ENCODE measurements at regions not wholly inside any gene's neighbourhood (a gene's known extent, or its start where the extent isn't known, plus 50 kb on each side); places are given as distances from the start of the nearest gene placed in this dataset.

DNA sequence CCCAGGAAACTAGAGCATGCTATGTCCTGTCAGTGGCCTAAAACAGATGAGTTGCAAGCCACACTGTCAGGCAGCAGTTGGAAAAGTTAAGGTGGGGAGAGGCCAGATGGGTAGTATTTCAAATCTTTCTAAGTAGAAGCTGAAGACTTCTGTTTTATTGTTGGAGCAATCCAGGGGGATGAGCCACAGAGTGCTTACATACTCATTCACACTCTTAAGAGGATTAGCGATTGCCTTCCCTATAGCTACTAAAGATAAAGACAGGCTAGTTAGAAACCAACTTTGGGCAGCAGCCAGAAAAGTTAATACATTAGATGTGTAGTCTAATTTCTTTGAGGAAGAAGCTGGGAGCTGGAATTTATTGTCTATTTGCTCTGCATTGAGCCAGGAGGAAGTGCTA, 61.7 kb upstream of the ELAVL2 start:
- H3K27me3 ChIP-seq (ENCODE audit: control insufficient read depth in 1 of 2, insufficient read depth in 2 of 2, low read length in 2 of 2), result no peaks in the 10 kb centered on the region
- no peak overlapping the region for H3K27ac ChIP-seq (ENCODE audit: extremely low read length, insufficient read depth, low read length)
- DNase-seq (ENCODE audit: low spot score), result no peak
- 0% methylated on average over 1 of the region's 1 CpG for WGBS (ENCODE audit: low lambda C conversion rate)
- no peak for TF ChIP-seq ZNF749 (CRISPR knock-in tag; IDR thresholded peaks at IDR 0.05; ENCODE audit: borderline replicate concordance)
- no peak for TF ChIP-seq ZNF839 (CRISPR knock-in tag; IDR thresholded peaks at IDR 0.05; ENCODE audit: borderline replicate concordance)
- TF ChIP-seq EED (CRISPR knock-in tag; IDR thresholded peaks at IDR 0.05), result no peak
- TF ChIP-seq, protein P1, sequence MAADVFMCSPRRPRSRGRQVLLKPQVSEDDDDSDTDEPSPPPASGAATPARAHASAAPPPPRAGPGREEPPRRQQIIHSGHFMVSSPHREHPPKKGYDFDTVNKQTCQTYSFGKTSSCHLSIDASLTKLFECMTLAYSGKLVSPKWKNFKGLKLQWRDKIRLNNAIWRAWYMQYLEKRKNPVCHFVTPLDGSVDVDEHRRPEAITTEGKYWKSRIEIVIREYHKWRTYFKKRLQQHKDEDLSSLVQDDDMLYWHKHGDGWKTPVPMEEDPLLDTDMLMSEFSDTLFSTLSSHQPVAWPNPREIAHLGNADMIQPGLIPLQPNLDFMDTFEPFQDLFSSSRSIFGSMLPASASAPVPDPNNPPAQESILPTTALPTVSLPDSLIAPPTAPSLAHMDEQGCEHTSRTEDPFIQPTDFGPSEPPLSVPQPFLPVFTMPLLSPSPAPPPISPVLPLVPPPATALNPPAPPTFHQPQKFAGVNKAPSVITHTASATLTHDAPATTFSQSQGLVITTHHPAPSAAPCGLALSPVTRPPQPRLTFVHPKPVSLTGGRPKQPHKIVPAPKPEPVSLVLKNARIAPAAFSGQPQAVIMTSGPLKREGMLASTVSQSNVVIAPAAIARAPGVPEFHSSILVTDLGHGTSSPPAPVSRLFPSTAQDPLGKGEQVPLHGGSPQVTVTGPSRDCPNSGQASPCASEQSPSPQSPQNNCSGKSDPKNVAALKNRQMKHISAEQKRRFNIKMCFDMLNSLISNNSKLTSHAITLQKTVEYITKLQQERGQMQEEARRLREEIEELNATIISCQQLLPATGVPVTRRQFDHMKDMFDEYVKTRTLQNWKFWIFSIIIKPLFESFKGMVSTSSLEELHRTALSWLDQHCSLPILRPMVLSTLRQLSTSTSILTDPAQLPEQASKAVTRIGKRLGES (CRISPR knock-in tag; IDR thresholded peaks at IDR 0.05; ENCODE audit: borderline replicate concordance), result no peak
- TF ChIP-seq NFIB (CRISPR knock-in tag; IDR thresholded peaks at IDR 0.05; ENCODE audit: borderline replicate concordance), result no peak
- TF ChIP-seq NCOA1 (CRISPR knock-in tag; IDR thresholded peaks at IDR 0.05), result no peak
- TF ChIP-seq MTA3 (CRISPR knock-in tag; IDR thresholded peaks at IDR 0.05), result no peak
- TF ChIP-seq FOSL1 (CRISPR knock-in tag; IDR thresholded peaks at IDR 0.05; ENCODE audit: borderline replicate concordance), result no peak
- TF ChIP-seq TAF15 (IDR thresholded peaks at IDR 0.05; ENCODE audit: low read depth, low read length, poor library complexity, severe bottlenecking), result no peak
- TF ChIP-seq, protein P2, sequence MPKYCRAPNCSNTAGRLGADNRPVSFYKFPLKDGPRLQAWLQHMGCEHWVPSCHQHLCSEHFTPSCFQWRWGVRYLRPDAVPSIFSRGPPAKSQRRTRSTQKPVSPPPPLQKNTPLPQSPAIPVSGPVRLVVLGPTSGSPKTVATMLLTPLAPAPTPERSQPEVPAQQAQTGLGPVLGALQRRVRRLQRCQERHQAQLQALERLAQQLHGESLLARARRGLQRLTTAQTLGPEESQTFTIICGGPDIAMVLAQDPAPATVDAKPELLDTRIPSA (CRISPR knock-in tag; IDR thresholded peaks at IDR 0.05; ENCODE audit: borderline replicate concordance), result no peak
- TF ChIP-seq, protein P3, sequence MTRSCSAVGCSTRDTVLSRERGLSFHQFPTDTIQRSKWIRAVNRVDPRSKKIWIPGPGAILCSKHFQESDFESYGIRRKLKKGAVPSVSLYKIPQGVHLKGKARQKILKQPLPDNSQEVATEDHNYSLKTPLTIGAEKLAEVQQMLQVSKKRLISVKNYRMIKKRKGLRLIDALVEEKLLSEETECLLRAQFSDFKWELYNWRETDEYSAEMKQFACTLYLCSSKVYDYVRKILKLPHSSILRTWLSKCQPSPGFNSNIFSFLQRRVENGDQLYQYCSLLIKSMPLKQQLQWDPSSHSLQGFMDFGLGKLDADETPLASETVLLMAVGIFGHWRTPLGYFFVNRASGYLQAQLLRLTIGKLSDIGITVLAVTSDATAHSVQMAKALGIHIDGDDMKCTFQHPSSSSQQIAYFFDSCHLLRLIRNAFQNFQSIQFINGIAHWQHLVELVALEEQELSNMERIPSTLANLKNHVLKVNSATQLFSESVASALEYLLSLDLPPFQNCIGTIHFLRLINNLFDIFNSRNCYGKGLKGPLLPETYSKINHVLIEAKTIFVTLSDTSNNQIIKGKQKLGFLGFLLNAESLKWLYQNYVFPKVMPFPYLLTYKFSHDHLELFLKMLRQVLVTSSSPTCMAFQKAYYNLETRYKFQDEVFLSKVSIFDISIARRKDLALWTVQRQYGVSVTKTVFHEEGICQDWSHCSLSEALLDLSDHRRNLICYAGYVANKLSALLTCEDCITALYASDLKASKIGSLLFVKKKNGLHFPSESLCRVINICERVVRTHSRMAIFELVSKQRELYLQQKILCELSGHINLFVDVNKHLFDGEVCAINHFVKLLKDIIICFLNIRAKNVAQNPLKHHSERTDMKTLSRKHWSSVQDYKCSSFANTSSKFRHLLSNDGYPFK (CRISPR knock-in tag; IDR thresholded peaks at IDR 0.05; ENCODE audit: borderline replicate concordance), result no peak
- TF ChIP-seq, protein P4, sequence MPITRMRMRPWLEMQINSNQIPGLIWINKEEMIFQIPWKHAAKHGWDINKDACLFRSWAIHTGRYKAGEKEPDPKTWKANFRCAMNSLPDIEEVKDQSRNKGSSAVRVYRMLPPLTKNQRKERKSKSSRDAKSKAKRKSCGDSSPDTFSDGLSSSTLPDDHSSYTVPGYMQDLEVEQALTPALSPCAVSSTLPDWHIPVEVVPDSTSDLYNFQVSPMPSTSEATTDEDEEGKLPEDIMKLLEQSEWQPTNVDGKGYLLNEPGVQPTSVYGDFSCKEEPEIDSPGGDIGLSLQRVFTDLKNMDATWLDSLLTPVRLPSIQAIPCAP (CRISPR knock-in tag; IDR thresholded peaks at IDR 0.05; ENCODE audit: low read depth), result no peak
- no peak for TF ChIP-seq ZNF446 (CRISPR knock-in tag; IDR thresholded peaks at IDR 0.05)
- no peak for TF ChIP-seq ZNF232 (CRISPR knock-in tag; IDR thresholded peaks at IDR 0.05; ENCODE audit: borderline replicate concordance)
- TF ChIP-seq GATAD2A (CRISPR knock-in tag; IDR thresholded peaks at IDR 0.05), result no peak
- TF ChIP-seq, protein P5, sequence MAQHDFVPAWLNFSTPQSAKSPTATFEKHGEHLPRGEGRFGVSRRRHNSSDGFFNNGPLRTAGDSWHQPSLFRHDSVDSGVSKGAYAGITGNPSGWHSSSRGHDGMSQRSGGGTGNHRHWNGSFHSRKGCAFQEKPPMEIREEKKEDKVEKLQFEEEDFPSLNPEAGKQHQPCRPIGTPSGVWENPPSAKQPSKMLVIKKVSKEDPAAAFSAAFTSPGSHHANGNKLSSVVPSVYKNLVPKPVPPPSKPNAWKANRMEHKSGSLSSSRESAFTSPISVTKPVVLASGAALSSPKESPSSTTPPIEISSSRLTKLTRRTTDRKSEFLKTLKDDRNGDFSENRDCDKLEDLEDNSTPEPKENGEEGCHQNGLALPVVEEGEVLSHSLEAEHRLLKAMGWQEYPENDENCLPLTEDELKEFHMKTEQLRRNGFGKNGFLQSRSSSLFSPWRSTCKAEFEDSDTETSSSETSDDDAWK (CRISPR knock-in tag; IDR thresholded peaks at IDR 0.05), result no peak
- no peak for TF ChIP-seq ZNF547 (CRISPR knock-in tag; IDR thresholded peaks at IDR 0.05)
- H3K4me2 ChIP-seq (ENCODE audit: low read depth, low read length), result no peak overlapping the region
- intact Hi-C loops (cut with micrococcal nuclease; ENCODE audit: unreplicated experiment), result no loop called here
- H3K36me3 ChIP-seq (replicated peaks in 1 of 2; ENCODE audit: control insufficient read depth in 1 of 2, insufficient read depth in 2 of 2, low read length in 2 of 2), result no peaks in the 10 kb centered on the region
- CTCF ChIA-PET (ENCODE audit: low intra/inter-chr PET ratio, low total read pairs), result no interaction called here
- no peak overlapping the region for H3K9ac ChIP-seq (ENCODE audit: insufficient read depth, low read depth, low read length)
- BruUV-seq (replicated peaks), result no TSS peak
- ATAC-seq, result no peak
- peaks cover 54% of the 10 kb centered on the region for H3K9me3 ChIP-seq (ENCODE audit: low read length)
- FAIRE-seq, result no peak
- in situ Hi-C loops (cut with HindIII; ENCODE audit: extremely low pct_ligation_motif_present, low pct_unique_long_range_greater_than_20kb), result no loop called here
- no peak overlapping the region for H3K4me3 ChIP-seq (replicated peaks in 1 of 3; ENCODE audit: insufficient read depth in 1 of 3, low read depth in 2 of 3, low read length in 3 of 3)
- H3K79me2 ChIP-seq (ENCODE audit: insufficient read depth, low read length), result no peaks in the 10 kb centered on the region
- H4K20me1 ChIP-seq (ENCODE audit: insufficient read depth, low read length), result no peaks in the 10 kb centered on the region
- H3K4me1 ChIP-seq (ENCODE audit: insufficient read depth, low read length), result no peaks in the 10 kb centered on the region
- no peak overlapping the region for H2AFZ ChIP-seq (ENCODE audit: low read length)
- POLR2A ChIA-PET, result no interaction called here
